ENCODE measurements at regions not wholly inside any gene's neighbourhood (a gene's known extent, or its start where the extent isn't known, plus 50 kb on each side); places are given as distances from the start of the nearest gene placed in this dataset.

DNA sequence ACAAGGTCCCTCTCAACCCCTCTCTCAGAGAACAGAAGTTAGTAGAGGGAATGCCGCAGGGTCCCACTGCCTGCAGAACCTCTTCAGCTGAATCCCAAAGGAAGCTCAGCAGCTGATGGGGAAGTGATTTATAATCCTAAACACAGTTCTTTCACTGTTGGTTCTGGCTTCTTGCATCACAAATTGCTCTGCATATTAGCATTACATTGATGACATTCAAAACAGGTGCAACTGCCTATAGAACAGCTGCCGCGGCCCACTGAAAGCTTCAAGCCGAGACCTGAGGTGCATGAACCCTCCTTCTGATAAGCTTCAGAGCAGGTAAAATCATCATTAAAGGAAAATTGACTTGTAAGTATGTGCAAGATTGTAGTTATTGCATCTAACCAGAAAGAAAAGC lies 75.2 kb upstream of the KIRREL3 start:
- Mint-ChIP-seq H3K9me3 (no peaks in the 10 kb centered on the region), H3K4me3 (ENCODE audit: low read depth) (no peak overlapping the region), H3K27ac (no peak overlapping the region), H3K36me3 (ENCODE audit: low read depth) (no peaks in the 10 kb centered on the region), H3K27me3 (ENCODE audit: low read depth) (no peaks in the 10 kb centered on the region), H3K4me1 (ENCODE audit: low read depth) (no peaks in the 10 kb centered on the region)
- no peak for DNase-seq (ENCODE audit: low spot score)
- intact Hi-C loops (cut with micrococcal nuclease), result no loop called here

DNA sequence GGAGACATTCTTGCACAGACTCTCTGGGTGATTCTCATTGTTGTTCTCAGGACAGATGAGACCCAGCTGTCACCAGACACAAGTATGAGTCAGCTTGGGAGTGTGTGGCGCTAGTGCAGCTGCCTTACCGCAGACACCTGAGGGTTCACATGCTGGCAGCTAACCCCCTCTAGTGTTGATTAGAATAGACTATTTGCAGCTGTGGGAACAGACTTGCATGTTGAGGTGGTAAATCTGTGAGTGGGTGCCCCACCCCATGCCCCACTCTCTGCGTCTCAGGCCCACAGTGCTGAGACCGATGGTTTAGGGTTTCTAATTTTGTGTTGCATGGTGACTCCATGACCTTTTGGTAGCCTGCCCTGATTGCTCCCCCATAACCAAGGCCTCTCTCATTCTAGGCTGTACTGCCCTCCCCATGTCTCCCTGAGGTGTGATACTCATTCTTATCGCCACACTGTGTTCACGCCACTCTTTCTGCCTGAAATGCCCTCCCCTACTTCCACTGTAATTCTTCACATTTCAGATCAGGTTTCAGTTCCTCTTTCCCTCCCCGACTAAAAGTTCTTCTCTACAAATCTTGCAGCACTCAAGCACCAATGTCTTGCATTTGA lies 73.7 kb upstream of the KIRREL3 start:
- H3K27ac Mint-ChIP-seq, result no peak overlapping the region
- DNase-seq (ENCODE audit: low spot score), result no peak
- intact Hi-C loops (cut with micrococcal nuclease), result no loop called here
- H3K4me3 Mint-ChIP-seq (ENCODE audit: low read depth), result no peak overlapping the region
- no peaks in the 10 kb centered on the region for H3K4me1 Mint-ChIP-seq (ENCODE audit: low read depth)
- no peaks in the 10 kb centered on the region for H3K9me3 Mint-ChIP-seq
- no peaks in the 10 kb centered on the region for H3K27me3 Mint-ChIP-seq (ENCODE audit: low read depth)
- H3K36me3 Mint-ChIP-seq (ENCODE audit: low read depth), result no peaks in the 10 kb centered on the region

DNA sequence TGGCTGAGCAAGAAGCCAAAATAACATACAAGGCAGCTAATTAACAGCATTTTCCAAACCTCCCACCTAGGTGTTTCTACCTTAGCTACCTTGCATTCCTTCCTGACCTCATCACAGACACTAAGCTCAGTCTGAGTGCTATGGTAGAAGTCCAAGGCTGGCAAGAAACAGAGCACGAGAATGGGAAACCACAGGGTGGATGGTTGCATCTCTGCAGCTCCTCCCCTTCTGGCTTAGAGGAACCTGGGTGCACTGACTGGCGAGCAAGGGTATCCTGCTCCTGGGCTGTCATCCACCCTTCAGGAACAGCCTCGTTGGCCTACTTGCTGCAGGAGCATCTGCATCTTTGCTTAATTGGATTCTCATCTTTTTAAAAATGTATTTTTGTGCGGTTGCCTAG lies 73.1 kb upstream of the KIRREL3 start:
- H3K27me3 Mint-ChIP-seq (ENCODE audit: low read depth), result no peaks in the 10 kb centered on the region
- H3K4me1 Mint-ChIP-seq (ENCODE audit: low read depth), result no peaks in the 10 kb centered on the region
- H3K36me3 Mint-ChIP-seq (ENCODE audit: low read depth), result no peaks in the 10 kb centered on the region
- intact Hi-C loops (cut with micrococcal nuclease), result no loop called here
- H3K27ac Mint-ChIP-seq, result no peak overlapping the region
- no peak overlapping the region for H3K4me3 Mint-ChIP-seq (ENCODE audit: low read depth)
- no peak for DNase-seq (ENCODE audit: low spot score)
- no peaks in the 10 kb centered on the region for H3K9me3 Mint-ChIP-seq

DNA sequence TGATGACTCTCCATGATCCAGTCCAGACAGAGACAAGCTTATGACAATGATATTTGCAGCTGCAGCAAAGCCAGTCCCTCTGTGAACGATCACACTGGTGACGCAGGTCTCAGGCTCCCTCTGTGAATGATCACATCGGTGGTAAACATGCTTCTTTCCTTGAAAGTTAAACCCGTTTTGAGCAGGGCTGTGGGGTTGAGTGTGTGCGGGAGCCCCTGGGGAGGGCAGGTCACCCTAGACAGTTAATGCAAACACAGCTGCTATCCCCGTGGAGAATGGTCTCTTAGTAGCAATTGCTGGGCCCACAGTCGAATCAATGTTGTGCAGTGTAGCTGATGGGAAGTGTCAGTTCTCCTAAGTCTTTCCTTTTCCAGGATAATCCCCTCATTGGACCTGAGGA lies 71.0 kb upstream of the KIRREL3 start:
- Mint-ChIP-seq H3K36me3 (ENCODE audit: low read depth) (no peaks in the 10 kb centered on the region), H3K4me3 (ENCODE audit: low read depth) (no peak overlapping the region), H3K27ac (no peak overlapping the region), H3K27me3 (ENCODE audit: low read depth) (no peaks in the 10 kb centered on the region), H3K4me1 (ENCODE audit: low read depth) (no peaks in the 10 kb centered on the region), H3K9me3 (no peaks in the 10 kb centered on the region)
- intact Hi-C loops (cut with micrococcal nuclease), result no loop called here
- DNase-seq (ENCODE audit: low spot score), result no peak

DNA sequence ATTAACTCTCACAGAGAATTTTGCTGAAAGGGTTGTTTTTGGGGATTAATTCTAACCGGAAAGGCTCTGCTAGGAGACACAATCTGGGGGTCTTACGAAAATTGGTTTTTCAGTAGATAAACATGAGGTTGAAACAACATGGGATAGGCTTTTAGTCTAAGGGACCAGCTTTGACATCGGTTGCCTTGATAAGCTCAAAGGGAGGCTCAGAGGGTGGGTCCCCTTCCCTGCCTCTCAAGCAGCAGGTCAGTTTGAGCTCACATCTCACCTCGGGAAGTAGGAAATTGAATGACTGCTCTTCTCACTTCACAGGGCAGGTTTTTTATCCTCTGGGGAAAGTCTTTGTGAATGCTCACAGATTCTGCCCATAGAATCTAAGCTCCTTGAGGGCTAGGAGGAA lies 70.2 kb upstream of the KIRREL3 start:
- intact Hi-C loops (cut with micrococcal nuclease), result no loop called here
- Mint-ChIP-seq H3K4me3 (ENCODE audit: low read depth) (no peak overlapping the region), H3K27ac (no peak overlapping the region), H3K4me1 (ENCODE audit: low read depth) (no peaks in the 10 kb centered on the region), H3K9me3 (no peaks in the 10 kb centered on the region), H3K27me3 (ENCODE audit: low read depth) (no peaks in the 10 kb centered on the region), H3K36me3 (ENCODE audit: low read depth) (no peaks in the 10 kb centered on the region)
- no peak for DNase-seq (ENCODE audit: low spot score)

DNA sequence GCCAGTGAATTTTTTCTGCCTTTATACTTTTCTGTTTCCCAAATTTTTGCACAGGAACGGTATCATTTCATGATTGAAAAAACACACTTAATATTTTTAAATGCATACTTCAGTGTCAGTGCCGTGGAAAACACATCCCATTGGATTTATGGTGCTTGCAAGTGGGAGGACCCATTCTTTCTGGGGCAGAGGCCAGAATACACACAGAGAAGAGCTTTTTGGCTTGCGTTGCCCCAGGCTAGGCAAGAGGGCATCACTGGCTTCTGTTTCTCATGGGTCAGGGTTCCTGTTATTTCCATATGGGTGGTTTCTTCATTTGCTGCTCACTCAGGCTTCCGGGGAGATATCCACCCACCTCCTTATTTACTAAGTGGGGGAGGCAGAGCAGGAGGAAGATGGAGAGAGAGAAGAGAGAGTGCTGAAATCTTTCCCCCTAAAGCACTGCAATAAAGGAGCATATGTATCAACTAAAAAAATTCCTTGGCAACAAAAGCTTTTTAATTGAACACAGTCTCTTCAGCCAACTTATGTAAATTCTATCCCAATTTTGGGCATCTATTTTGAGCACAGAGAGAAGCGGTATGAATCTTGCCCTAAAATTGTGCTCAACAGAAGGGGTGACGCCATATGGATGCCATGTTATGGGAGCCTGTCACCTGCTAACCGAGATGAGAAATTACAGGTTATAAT lies 66.0 kb upstream of the KIRREL3 start:
- Mint-ChIP-seq H3K4me1 (ENCODE audit: low read depth) (no peaks in the 10 kb centered on the region), H3K4me3 (ENCODE audit: low read depth) (no peak overlapping the region), H3K27ac (no peak overlapping the region), H3K9me3 (no peaks in the 10 kb centered on the region), H3K36me3 (ENCODE audit: low read depth) (no peaks in the 10 kb centered on the region), H3K27me3 (ENCODE audit: low read depth) (no peaks in the 10 kb centered on the region)
- no peak for DNase-seq (ENCODE audit: low spot score)
- intact Hi-C loops (cut with micrococcal nuclease), result no loop called here

DNA sequence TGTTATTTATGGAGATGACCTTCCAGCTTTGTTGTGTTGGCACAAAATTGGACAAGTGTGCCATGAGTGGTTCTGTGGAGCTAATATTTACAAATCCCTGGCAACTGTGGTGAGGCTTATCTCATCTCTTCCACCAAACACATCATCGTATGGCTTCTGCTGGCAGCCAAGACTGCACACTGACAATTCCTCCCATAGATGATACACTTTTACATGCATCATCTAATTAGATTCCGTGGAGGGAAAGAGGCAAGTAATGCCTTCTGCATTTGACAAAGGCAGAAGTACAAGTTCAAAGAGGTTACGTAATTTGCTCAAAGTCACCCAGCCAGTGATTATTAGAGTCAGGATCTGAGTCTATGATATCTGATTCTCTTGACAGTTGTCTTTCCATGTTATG lies 62.7 kb upstream of the KIRREL3 start:
- Mint-ChIP-seq H3K27me3 (ENCODE audit: low read depth) (no peaks in the 10 kb centered on the region), H3K27ac (no peak overlapping the region), H3K36me3 (ENCODE audit: low read depth) (no peaks in the 10 kb centered on the region), H3K4me3 (ENCODE audit: low read depth) (no peak overlapping the region), H3K9me3 (no peaks in the 10 kb centered on the region), H3K4me1 (ENCODE audit: low read depth) (no peaks in the 10 kb centered on the region)
- no peak for DNase-seq (ENCODE audit: low spot score)
- intact Hi-C loops (cut with micrococcal nuclease), result no loop called here

DNA sequence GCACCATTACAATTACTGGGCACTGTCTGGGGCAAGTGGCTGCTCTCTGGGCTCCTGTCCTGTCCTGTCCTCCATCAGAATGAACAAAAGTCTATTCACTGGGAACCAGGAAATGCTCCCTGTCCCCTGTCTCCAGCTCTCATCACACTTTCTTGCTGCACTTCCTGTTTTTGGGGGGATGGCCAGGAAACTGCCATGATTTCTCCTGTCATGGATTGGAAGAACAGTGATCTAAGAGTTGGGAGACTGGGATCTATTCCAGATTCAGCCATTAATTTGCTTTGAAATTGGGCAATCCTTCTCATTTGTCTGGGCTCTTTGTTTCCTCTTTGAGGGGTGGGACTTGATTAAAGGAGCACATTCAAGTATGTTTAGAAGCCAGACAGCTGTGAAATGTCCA lies 61.4 kb upstream of the KIRREL3 start:
- H3K9me3 Mint-ChIP-seq, result no peaks in the 10 kb centered on the region
- H3K36me3 Mint-ChIP-seq (ENCODE audit: low read depth), result no peaks in the 10 kb centered on the region
- intact Hi-C loops (cut with micrococcal nuclease), result no loop called here
- no peak for DNase-seq (ENCODE audit: low spot score)
- no peak overlapping the region for H3K27ac Mint-ChIP-seq
- H3K4me1 Mint-ChIP-seq (ENCODE audit: low read depth), result no peaks in the 10 kb centered on the region
- no peaks in the 10 kb centered on the region for H3K27me3 Mint-ChIP-seq (ENCODE audit: low read depth)
- H3K4me3 Mint-ChIP-seq (ENCODE audit: low read depth), result no peak overlapping the region

DNA sequence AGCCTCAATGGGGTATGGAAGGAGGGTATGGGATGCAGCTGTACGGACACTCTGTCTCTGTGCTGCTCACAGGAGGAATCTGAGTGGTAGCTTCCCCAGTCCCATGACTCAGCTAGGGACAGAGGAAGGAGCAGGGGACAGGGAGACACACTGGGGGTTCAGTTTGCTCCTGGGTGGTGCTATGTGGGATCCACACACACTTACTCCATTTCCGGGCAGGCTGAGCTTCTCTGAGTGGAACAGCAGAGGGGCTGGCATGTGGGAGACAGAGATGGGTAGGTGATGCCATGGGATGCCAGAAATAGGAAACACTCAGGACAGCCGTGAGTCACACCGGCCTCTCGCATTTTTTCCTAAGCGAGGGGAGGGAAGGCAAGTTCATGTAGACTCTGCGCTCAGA lies 59.2 kb upstream of the KIRREL3 start:
- H3K4me1 Mint-ChIP-seq (ENCODE audit: low read depth), result no peaks in the 10 kb centered on the region
- H3K4me3 Mint-ChIP-seq (ENCODE audit: low read depth), result no peak overlapping the region
- H3K36me3 Mint-ChIP-seq (ENCODE audit: low read depth), result no peaks in the 10 kb centered on the region
- H3K27ac Mint-ChIP-seq, result no peak overlapping the region
- H3K27me3 Mint-ChIP-seq (ENCODE audit: low read depth), result no peaks in the 10 kb centered on the region
- no peak for DNase-seq (ENCODE audit: low spot score)
- H3K9me3 Mint-ChIP-seq, result no peaks in the 10 kb centered on the region
- intact Hi-C loops (cut with micrococcal nuclease), result no loop called here

DNA sequence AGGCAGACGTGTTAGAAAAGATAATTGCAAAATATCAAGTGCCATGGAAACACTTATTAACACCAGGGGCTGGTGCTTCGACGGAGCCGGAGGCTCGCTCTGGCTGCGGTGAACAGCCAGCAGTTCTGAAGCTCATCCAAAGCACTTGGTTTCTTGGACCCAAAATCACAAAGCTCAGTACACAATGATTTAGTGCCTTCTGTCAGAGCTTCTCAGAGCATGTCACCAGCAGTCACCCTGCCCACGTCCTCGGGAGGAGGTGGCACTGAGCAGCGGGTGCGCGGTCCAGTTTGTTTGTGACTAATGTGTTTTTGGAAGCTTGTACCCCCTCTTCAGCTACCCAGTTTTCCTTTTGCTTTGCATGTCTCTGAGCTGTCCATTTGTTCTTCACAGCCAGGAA lies 58.7 kb upstream of the KIRREL3 start:
- intact Hi-C loops (cut with micrococcal nuclease), result no loop called here
- DNase-seq (ENCODE audit: low spot score), result no peak
- Mint-ChIP-seq H3K4me3 (ENCODE audit: low read depth) (no peak overlapping the region), H3K36me3 (ENCODE audit: low read depth) (no peaks in the 10 kb centered on the region), H3K9me3 (no peaks in the 10 kb centered on the region), H3K27me3 (ENCODE audit: low read depth) (no peaks in the 10 kb centered on the region), H3K4me1 (ENCODE audit: low read depth) (no peaks in the 10 kb centered on the region), H3K27ac (no peak overlapping the region)

DNA sequence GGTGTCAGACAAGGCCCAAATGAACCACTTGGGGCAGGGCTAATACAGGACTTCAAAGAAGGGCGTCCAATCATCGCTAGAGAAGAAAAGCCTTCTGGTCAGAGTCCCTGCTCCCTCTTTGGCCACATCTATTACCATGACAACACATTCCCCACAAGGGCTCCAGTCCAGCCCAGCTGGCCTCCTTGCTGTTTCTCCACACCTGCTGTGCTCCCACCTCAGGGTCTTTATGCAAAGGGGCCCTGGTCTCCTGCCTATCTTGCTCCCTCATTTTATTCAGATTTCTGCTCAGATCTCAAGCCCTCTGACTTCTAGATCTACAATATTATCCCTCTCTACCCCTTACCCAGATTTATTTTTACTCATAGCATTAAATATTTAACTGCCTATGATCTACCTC lies 58.0 kb upstream of the KIRREL3 start:
- H3K9me3 Mint-ChIP-seq, result no peaks in the 10 kb centered on the region
- H3K27ac Mint-ChIP-seq, result no peak overlapping the region
- no peaks in the 10 kb centered on the region for H3K4me1 Mint-ChIP-seq (ENCODE audit: low read depth)
- H3K36me3 Mint-ChIP-seq (ENCODE audit: low read depth), result no peaks in the 10 kb centered on the region
- intact Hi-C loops (cut with micrococcal nuclease), result no loop called here
- H3K27me3 Mint-ChIP-seq (ENCODE audit: low read depth), result no peaks in the 10 kb centered on the region
- H3K4me3 Mint-ChIP-seq (ENCODE audit: low read depth), result no peak overlapping the region
- DNase-seq (ENCODE audit: low spot score), result no peak

DNA sequence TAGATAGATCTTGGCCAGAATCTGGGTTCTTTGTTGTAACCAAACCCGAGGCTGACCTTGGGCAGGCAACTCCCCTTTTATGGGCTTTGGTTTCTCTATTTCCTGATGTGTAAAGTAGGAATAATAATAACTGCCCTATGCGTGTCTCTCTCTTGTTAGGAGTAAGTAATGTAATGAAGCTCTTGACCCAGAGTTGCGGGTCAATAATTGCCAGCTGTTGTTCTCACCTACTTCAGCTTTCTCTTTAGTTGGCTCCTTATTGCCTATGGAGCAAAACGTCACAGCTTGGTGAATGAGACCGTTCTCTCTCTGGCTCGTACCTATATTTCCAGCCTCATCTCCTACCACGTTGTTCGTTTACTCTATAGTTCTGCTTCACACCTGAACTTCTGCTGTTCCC lies 56.6 kb upstream of the KIRREL3 start:
- H3K36me3 Mint-ChIP-seq (ENCODE audit: low read depth), result no peaks in the 10 kb centered on the region
- no peaks in the 10 kb centered on the region for H3K9me3 Mint-ChIP-seq
- DNase-seq (ENCODE audit: low spot score), result no peak
- no peak overlapping the region for H3K27ac Mint-ChIP-seq
- H3K27me3 Mint-ChIP-seq (ENCODE audit: low read depth), result no peaks in the 10 kb centered on the region
- intact Hi-C loops (cut with micrococcal nuclease), result no loop called here
- H3K4me3 Mint-ChIP-seq (ENCODE audit: low read depth), result no peak overlapping the region
- H3K4me1 Mint-ChIP-seq (ENCODE audit: low read depth), result no peaks in the 10 kb centered on the region

DNA sequence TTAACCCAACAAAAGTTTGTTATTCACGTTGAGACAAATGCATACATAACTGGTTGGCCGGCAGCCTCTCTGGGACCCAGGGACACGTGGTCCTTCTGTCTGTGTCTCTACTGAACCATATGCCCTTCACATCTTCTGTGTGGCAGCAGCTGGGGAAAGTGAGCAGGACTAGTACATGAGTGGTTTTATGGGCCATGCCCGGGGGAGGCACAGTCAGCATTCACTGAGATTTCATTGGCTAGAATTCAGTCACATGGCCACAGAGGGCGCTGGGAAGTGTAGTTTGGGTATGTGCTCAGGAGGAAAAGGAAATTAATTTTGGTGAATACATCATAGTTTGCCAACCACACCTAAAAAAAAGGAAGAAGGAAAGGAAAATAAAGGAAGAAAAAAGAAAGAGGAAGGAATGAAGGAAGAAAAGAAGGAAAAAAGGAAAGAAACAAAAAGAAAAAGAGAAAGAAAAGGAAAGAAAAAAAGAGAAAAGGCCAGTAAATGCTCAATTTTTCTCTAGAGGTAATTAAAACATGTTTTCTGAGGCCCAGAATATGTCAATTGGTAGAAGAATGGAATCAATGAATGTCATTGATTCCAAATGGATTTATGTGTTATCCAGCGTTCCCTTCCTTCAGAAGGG lies 55.9 kb upstream of the KIRREL3 start:
- H3K4me1 Mint-ChIP-seq (ENCODE audit: low read depth), result no peaks in the 10 kb centered on the region
- H3K27ac Mint-ChIP-seq, result no peak overlapping the region
- no peak overlapping the region for H3K4me3 Mint-ChIP-seq (ENCODE audit: low read depth)
- no peaks in the 10 kb centered on the region for H3K27me3 Mint-ChIP-seq (ENCODE audit: low read depth)
- intact Hi-C loops (cut with micrococcal nuclease), result no loop called here
- no peaks in the 10 kb centered on the region for H3K36me3 Mint-ChIP-seq (ENCODE audit: low read depth)
- no peak for DNase-seq (ENCODE audit: low spot score)
- H3K9me3 Mint-ChIP-seq, result no peaks in the 10 kb centered on the region
